ENCODE measurements at regions not wholly inside any gene's neighbourhood (a gene's known extent, or its start where the extent isn't known, plus 50 kb on each side); places are given as distances from the start of the nearest gene placed in this dataset.

DNA sequence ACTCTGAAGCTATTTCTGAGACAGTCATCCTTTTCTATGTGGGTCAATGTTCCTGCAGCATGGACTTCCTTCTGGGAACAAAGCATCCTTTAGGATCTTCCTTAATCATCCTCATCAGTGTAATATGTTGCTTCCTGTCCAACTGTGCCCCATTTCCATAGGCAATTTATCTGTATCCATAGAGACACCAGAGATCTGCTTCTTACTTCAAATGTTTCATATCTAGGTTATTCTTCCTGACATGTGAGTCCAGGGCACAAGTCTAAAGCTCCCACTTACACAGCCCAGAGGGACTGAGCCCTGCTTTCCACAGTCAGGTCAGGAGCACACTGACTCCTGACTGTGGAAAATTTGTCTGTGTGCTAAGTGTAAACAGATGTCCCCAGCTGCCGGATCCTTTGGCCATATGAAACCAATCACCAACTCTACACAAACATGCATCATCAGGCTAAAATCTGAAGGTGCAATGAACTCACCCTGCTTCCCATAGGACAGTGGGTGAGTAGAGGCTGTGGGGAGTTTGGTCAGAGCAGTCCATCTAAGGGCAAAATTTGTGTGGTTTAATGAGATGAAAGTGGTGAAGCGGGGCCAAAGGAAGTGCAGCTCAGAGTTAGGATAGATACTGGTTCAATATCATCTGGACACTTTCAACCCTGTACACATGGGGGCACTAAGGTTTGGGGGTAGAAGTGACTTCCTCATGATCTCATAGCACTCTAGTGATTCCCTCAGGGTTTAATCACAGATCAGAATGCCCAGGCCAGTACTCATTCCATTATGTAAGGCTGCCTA lies 85.2 kb upstream of the TNC start:
- H2AFZ ChIP-seq (ENCODE audit: low read depth, low read length) = no peak overlapping the region
- H4K20me1 ChIP-seq (ENCODE audit: insufficient read depth, low read length) = no peaks in the 10 kb centered on the region
- no peaks in the 10 kb centered on the region for H3K27me3 ChIP-seq (ENCODE audit: low read depth, low read length)
- no peak overlapping the region for H3K4me2 ChIP-seq (ENCODE audit: low read length)
- no peaks in the 10 kb centered on the region for H3K36me3 ChIP-seq (replicated peaks; ENCODE audit: low read depth, low read length)
- H3K4me1 ChIP-seq (ENCODE audit: low read length) = peaks cover 55% of the 10 kb centered on the region
- H3K9me3 ChIP-seq (ENCODE audit: insufficient read depth, low read length) = no peaks in the 10 kb centered on the region
- TF ChIP-seq EZH2phosphoT487 (IDR thresholded peaks at IDR 0.05; ENCODE audit: low read depth) = no peak
- TF ChIP-seq, protein P1, sequence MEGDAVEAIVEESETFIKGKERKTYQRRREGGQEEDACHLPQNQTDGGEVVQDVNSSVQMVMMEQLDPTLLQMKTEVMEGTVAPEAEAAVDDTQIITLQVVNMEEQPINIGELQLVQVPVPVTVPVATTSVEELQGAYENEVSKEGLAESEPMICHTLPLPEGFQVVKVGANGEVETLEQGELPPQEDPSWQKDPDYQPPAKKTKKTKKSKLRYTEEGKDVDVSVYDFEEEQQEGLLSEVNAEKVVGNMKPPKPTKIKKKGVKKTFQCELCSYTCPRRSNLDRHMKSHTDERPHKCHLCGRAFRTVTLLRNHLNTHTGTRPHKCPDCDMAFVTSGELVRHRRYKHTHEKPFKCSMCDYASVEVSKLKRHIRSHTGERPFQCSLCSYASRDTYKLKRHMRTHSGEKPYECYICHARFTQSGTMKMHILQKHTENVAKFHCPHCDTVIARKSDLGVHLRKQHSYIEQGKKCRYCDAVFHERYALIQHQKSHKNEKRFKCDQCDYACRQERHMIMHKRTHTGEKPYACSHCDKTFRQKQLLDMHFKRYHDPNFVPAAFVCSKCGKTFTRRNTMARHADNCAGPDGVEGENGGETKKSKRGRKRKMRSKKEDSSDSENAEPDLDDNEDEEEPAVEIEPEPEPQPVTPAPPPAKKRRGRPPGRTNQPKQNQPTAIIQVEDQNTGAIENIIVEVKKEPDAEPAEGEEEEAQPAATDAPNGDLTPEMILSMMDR (IDR thresholded peaks at IDR 0.05; ENCODE audit: low read depth, low read length) = peak; percentile 36
- no peaks in the 10 kb centered on the region for H3K79me2 ChIP-seq (ENCODE audit: low read length)
- H3K4me3 ChIP-seq (ENCODE audit: low read length) = no peak overlapping the region
- no peak overlapping the region for H3K9ac ChIP-seq (ENCODE audit: low read length)
- H3K27ac ChIP-seq (ENCODE audit: low read length) = no peak overlapping the region

DNA sequence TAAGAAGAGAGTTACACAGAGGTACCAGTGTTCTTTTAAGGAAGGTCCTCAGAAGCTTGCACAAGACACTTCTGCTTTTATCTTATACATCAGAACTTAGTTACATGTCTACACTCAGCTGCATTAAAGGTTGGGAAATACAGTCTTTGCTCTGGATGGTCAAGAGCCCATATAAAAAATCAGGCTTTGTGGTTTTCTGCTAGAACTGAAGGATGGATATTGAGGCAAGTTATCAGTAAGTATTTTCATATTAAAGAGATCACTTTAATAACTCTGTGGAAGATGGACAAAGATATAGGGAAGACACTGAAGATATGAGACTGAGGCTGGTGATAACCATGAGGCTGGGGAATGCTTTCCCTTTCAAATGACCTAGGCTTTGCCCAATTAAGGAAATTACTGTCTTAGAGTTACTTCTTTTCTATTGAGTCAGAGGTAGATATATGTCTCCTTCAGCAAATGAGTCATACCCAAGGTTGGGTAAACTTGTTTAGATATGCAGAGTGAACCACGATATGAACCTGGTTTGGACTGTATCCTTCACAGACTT lies 87.0 kb upstream of the TNC start:
- Histone ChIP-seq H3K36me3 (replicated peaks; ENCODE audit: low read depth, low read length) (no peaks in the 10 kb centered on the region), H3K27ac (ENCODE audit: low read length) (peak overlapping the region; percentile 90), H2AFZ (ENCODE audit: low read depth, low read length) (no peak overlapping the region), H3K4me2 (ENCODE audit: low read length) (peak overlapping the region; percentile 58), H4K20me1 (ENCODE audit: insufficient read depth, low read length) (no peaks in the 10 kb centered on the region), H3K79me2 (ENCODE audit: low read length) (no peaks in the 10 kb centered on the region), H3K9me3 (ENCODE audit: insufficient read depth, low read length) (no peaks in the 10 kb centered on the region), H3K4me1 (ENCODE audit: low read length) (peaks cover 71% of the 10 kb centered on the region), H3K4me3 (ENCODE audit: low read length) (peak overlapping the region; percentile 37), H3K9ac (ENCODE audit: low read length) (peak overlapping the region; percentile 51), H3K27me3 (ENCODE audit: low read depth, low read length) (no peaks in the 10 kb centered on the region)
- no peak for TF ChIP-seq EZH2phosphoT487 (IDR thresholded peaks at IDR 0.05; ENCODE audit: low read depth)
- TF ChIP-seq, protein P1 (IDR thresholded peaks at IDR 0.05; ENCODE audit: low read depth, low read length) = no peak

DNA sequence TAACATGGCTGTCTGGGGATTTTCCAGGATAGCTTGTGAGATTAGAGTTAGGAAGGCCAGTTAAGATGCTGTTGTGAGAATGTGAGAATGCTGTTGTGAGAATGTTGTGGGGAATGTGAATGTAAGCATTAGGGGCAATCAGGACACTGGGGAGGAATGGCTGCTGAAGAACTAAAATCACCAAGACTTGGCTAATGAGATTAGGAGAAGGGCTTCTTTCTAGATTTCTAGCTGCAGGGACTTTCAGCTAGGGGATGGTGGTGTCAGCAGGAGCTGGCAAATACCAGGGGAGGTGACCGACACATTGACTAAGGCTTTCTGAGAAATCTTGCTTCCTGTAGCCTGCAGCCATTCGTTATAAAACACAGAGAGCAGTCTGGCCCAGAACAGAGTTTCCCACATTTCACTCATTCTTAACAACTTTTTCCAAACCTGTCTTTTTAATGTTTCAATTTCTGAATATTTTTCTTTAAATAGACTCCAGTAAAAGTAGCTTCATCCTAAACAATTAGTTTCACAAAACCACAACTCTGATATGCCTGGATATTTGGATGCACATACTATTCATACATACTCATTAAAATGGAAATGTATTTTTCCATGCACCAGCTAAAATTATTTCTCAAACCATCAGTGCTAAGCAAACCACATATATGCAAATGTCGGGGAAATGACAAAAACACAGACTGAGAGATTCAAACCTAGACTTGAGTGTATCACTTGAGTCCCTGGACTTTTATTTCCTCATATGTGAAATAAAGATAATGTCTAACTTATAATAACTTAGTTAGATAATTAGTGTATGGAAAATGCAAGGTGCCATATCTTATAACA lies 89.3 kb upstream of the TNC start:
- Histone ChIP-seq H3K9ac (ENCODE audit: low read length) (peak overlapping the region; percentile 66), H3K4me3 (ENCODE audit: low read length) (peak overlapping the region; percentile 38), H3K4me1 (ENCODE audit: low read length) (peaks cover 94% of the 10 kb centered on the region), H3K4me2 (ENCODE audit: low read length) (peak overlapping the region; percentile 74), H3K27me3 (ENCODE audit: low read depth, low read length) (no peaks in the 10 kb centered on the region), H4K20me1 (ENCODE audit: insufficient read depth, low read length) (no peaks in the 10 kb centered on the region), H3K36me3 (replicated peaks; ENCODE audit: low read depth, low read length) (no peaks in the 10 kb centered on the region), H3K27ac (ENCODE audit: low read length) (peak overlapping the region; percentile 94), H3K79me2 (ENCODE audit: low read length) (no peaks in the 10 kb centered on the region), H2AFZ (ENCODE audit: low read depth, low read length) (0 out of 2 replicates have a peak overlapping the region, but pooled peaks have one; percentile 9), H3K9me3 (ENCODE audit: insufficient read depth, low read length) (no peaks in the 10 kb centered on the region)
- TF ChIP-seq, protein P1 (IDR thresholded peaks at IDR 0.05; ENCODE audit: low read depth, low read length) = no peak
- TF ChIP-seq EZH2phosphoT487 (IDR thresholded peaks at IDR 0.05; ENCODE audit: low read depth) = no peak

DNA sequence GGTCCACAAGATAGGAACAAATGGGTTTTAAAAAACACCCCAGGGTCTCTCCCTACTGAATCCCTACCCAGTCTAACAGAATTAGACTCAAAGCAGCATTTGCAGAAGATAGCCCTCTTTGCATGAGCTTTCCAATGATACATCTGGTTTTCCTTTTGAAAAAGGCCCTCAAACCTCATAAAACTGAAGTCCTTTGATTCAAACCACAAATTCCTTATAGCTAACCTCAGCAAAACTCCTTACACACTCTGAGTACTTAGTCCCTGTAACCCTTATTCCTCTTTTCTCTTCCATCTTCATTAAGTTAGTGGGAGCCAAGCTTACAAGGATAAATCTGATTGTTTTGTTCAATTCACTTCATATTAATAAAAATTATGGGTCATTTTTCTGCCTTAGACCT lies 90.5 kb upstream of the TNC start:
- no peaks in the 10 kb centered on the region for H3K27me3 ChIP-seq (ENCODE audit: low read depth, low read length)
- peak overlapping the region; percentile 74; the same call in 1 of the 2 replicates for H3K4me2 ChIP-seq (ENCODE audit: low read length)
- H3K9me3 ChIP-seq (ENCODE audit: insufficient read depth, low read length) = no peaks in the 10 kb centered on the region
- peak overlapping the region; percentile 7; the same call in 1 of the 2 replicates for H3K9ac ChIP-seq (ENCODE audit: low read length)
- H3K79me2 ChIP-seq (ENCODE audit: low read length) = no peaks in the 10 kb centered on the region
- no peak overlapping the region for H3K4me3 ChIP-seq (ENCODE audit: low read length)
- peaks cover 100% of the 10 kb centered on the region for H3K4me1 ChIP-seq (ENCODE audit: low read length)
- peak overlapping the region; percentile 94 for H3K27ac ChIP-seq (ENCODE audit: low read length)
- H2AFZ ChIP-seq (ENCODE audit: low read depth, low read length) = no peak overlapping the region
- TF ChIP-seq EZH2phosphoT487 (IDR thresholded peaks at IDR 0.05; ENCODE audit: low read depth) = no peak
- TF ChIP-seq, protein P1 (IDR thresholded peaks at IDR 0.05; ENCODE audit: low read depth, low read length) = no peak
- H4K20me1 ChIP-seq (ENCODE audit: insufficient read depth, low read length) = no peaks in the 10 kb centered on the region
- no peaks in the 10 kb centered on the region for H3K36me3 ChIP-seq (replicated peaks; ENCODE audit: low read depth, low read length)

Measured in OCI-LY3 (cell line).